SU-DHL-6 (cell line): ENCODE measurements at regions not wholly inside any gene's neighbourhood (a gene's known extent, or its start where the extent isn't known, plus 50 kb on each side); places are given as distances from the start of the nearest gene placed in this dataset.

Source experiments
- CTCF ChIP-seq: fragments of 200-600 bp; sonication (generic); IDR thresholded peaks from one replicate; pipeline ENCODE4 v1.5.1; 2017; ENCODE audit warnings: antibody characterized with exemption, mild to moderate bottlenecking, low read length, moderate library complexity; ENCODE audit not compliant: insufficient read depth, poor library complexity, severe bottlenecking
- EZH2phosphoT487 ChIP-seq: fragments of 200-600 bp; sonication (generic), shearing (Covaris generic); conservative IDR thresholded peaks from 2 replicates; pipeline ENCODE4 v1.6.1; 2018; ENCODE audit warnings: mild to moderate bottlenecking, antibody characterized with exemption, low read length, moderate library complexity, mixed read lengths

GRCh38 chr10:131547129-131547799 lies 235.7 kb upstream of the TCERG1L start:
- TF ChIP-seq CTCF (no peak), EZH2phosphoT487 (no peak)
